Hepatocyte (in vitro differentiated cells): ENCODE measurements at regions not wholly inside any gene's neighbourhood (a gene's known extent, or its start where the extent isn't known, plus 50 kb on each side); places are given as distances from the start of the nearest gene placed in this dataset.

Experiments
- EZH2 ChIP-seq: fragments of 200-600 bp; sonication (generic); IDR thresholded peaks from 2 replicates; pipeline ENCODE4 v1.6.1; 2016; ENCODE audit warnings: antibody characterized with exemption, mild to moderate bottlenecking, borderline replicate concordance
- EZH2phosphoT487 ChIP-seq: fragments of 200-600 bp; sonication (generic); IDR thresholded peaks from one replicate; pipeline ENCODE4 v1.6.1; 2018; ENCODE audit warnings: antibody characterized with exemption, mild to moderate bottlenecking, low read depth, moderate library complexity; ENCODE audit not compliant: unreplicated experiment, severe bottlenecking
- TF ChIP-seq, protein P1 (sequence below): fragments of 200-600 bp; sonication (generic); IDR thresholded peaks from 2 replicates; pipeline ENCODE4 v1.5.1; 2016; ENCODE audit warnings: antibody characterized with exemption, mild to moderate bottlenecking; ENCODE audit not compliant: poor library complexity

DNA sequence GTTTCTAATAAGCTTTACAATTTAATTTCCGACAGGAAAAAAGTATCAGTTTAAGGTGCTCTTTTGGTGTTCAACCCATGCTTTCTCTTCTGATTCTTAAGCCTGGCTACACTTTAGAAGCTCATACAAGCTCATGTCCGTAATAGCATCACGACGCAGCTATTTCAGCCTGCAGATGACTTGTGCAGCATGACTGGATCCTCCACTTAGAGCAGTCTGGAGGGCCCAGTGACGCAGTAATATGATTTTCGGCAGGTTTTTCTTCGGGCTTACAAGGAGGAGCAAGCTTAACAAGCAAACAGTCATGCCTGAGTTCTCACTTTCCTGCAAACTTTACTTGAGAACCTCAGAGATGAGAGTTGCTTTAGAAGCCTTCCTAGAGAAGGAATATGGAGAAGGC lies 85.3 kb upstream of the MAML3 start:
- TF ChIP-seq EZH2 = no peak
- TF ChIP-seq, protein P1, sequence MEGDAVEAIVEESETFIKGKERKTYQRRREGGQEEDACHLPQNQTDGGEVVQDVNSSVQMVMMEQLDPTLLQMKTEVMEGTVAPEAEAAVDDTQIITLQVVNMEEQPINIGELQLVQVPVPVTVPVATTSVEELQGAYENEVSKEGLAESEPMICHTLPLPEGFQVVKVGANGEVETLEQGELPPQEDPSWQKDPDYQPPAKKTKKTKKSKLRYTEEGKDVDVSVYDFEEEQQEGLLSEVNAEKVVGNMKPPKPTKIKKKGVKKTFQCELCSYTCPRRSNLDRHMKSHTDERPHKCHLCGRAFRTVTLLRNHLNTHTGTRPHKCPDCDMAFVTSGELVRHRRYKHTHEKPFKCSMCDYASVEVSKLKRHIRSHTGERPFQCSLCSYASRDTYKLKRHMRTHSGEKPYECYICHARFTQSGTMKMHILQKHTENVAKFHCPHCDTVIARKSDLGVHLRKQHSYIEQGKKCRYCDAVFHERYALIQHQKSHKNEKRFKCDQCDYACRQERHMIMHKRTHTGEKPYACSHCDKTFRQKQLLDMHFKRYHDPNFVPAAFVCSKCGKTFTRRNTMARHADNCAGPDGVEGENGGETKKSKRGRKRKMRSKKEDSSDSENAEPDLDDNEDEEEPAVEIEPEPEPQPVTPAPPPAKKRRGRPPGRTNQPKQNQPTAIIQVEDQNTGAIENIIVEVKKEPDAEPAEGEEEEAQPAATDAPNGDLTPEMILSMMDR = no peak
- no peak for TF ChIP-seq EZH2phosphoT487
